Vagina (tissue), 2 donors: ENCODE measurements at regions not wholly inside any gene's neighbourhood (a gene's known extent, or its start where the extent isn't known, plus 50 kb on each side); places are given as distances from the start of the nearest gene placed in this dataset.

Experiments
- CTCF ChIP-seq, 3 experiments: fragments of 450-650 bp in 2 of 3; fragments of 200-600 bp in 1 of 3; sonication (generic) in 1 of 3; IDR thresholded peaks; one replicate each; pipeline ENCODE4 v1.5.1; 2017 to 2019; ENCODE audit warnings: antibody characterized with exemption in 3 of 3, mild to moderate bottlenecking in 2 of 3, moderate library complexity in 2 of 3
- POLR2A ChIP-seq, 2 donors: fragments of 450-650 bp; IDR thresholded peaks; one replicate each; pipeline ENCODE4 v1.6.1; 2017; ENCODE audit warnings: antibody characterized with exemption in 2 of 2, mild to moderate bottlenecking in 2 of 2, moderate library complexity in 2 of 2
- POLR2AphosphoS5 ChIP-seq, 2 donors: sonication (generic); formaldehyde crosslinking; IDR thresholded peaks; one replicate each; pipeline ENCODE4 v1.9.0; 2017; ENCODE audit warnings: antibody characterized with exemption in 2 of 2, mild to moderate bottlenecking in 2 of 2, low read depth in 1 of 2; ENCODE audit not compliant: insufficient read depth in 1 of 2

GRCh38 chr11:76729214-76729613, 53.9 kb upstream of the TSKU start:
- no peak for TF ChIP-seq POLR2AphosphoS5 (IDR thresholded peaks at IDR 0.05; ENCODE audit: insufficient read depth in 1 of 2, low read depth in 1 of 2)
- no peak for TF ChIP-seq CTCF (IDR thresholded peaks at IDR 0.05)
- TF ChIP-seq POLR2A (IDR thresholded peaks at IDR 0.05): no peak
